ENCODE measurements at regions not wholly inside any gene's neighbourhood (a gene's known extent, or its start where the extent isn't known, plus 50 kb on each side); places are given as distances from the start of the nearest gene placed in this dataset.

DNA sequence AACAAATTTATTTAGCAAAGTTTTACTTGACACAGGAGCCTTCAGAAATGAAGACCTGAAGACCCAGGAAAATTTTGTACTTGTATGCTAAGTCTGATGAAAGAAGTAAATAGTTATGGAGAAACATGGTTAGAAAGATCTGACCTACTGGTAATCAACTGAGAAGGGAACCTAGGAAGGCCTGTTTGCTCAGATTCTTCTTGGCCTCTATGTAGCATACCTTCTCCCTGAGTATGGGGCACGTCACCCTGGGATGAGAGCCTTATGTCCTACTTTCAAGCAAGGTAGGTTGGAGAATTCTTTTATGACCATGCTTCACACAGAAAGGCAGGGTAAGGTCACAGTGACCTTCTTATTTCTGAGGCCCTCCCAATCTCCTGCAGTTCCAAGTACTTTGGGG, 178.6 kb upstream of the CREB1 start:
- Histone ChIP-seq H3K36me3 (ENCODE audit: control insufficient read depth, insufficient read depth, low read length) (no peaks in the 10 kb centered on the region), H3K27me3 (ENCODE audit: control insufficient read depth, insufficient read depth, low read length) (no peaks in the 10 kb centered on the region), H3K4me3 (ENCODE audit: low read depth, low read length) (no peak overlapping the region), H3K27ac (ENCODE audit: low read depth, low read length) (no peak overlapping the region), H3K9me3 (ENCODE audit: control insufficient read depth, insufficient read depth, low read length) (peaks cover 2% of the 10 kb centered on the region), H3K4me1 (ENCODE audit: control insufficient read depth, insufficient read depth, low read length) (peaks cover 7% of the 10 kb centered on the region)
- WGBS (ENCODE audit: insufficient coverage) = no CpG with 5 or more reads among the region's 1 CpG
- no peak for DNase-seq (ENCODE audit: low read depth in 4 of 6, low spot score in 6 of 6)

GRCh38 chr2:207352978-207353671, 176.6 kb upstream of the CREB1 start:
- no peak overlapping the region for H3K27ac ChIP-seq (ENCODE audit: low read depth, low read length)
- peak in 1 of 6 donors; percentile 63 for DNase-seq (ENCODE audit: low read depth in 4 of 6, low spot score in 6 of 6)

DNA sequence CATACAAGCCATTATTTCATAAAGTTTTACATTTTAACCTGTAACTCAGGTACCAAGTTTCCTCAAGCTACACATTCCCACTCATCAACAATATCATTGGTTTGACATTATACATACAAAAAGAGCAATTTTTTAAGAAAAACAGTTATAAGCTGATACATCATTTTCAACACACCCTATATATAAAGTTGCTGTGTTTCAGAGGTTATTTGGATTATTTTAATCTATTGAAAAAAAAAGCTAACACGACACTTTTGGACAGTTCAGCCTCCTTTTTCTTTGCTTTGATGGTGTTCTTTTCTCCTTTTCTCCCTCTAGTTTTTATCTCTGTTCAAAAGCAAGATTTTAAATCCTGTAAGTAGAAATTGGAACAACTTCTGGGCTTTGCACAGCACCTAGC, 175.9 kb upstream of the CREB1 start:
- WGBS (ENCODE audit: insufficient coverage) = no CpG with 5 or more reads among the region's 1 CpG
- Histone ChIP-seq H3K36me3 (ENCODE audit: control insufficient read depth, insufficient read depth, low read length) (no peaks in the 10 kb centered on the region), H3K4me3 (ENCODE audit: low read depth, low read length) (no peak overlapping the region), H3K27me3 (ENCODE audit: control insufficient read depth, insufficient read depth, low read length) (no peaks in the 10 kb centered on the region), H3K4me1 (ENCODE audit: control insufficient read depth, insufficient read depth, low read length) (peaks cover 7% of the 10 kb centered on the region), H3K27ac (ENCODE audit: low read depth, low read length) (no peak overlapping the region), H3K9me3 (ENCODE audit: control insufficient read depth, insufficient read depth, low read length) (no peaks in the 10 kb centered on the region)
- no peak for DNase-seq (ENCODE audit: low read depth in 4 of 6, low spot score in 6 of 6)

More at GRCh38 chr2:207352978-207353671, 176.6 kb upstream of the CREB1 start:
- peaks cover 7% of the 10 kb centered on the region for H3K4me1 ChIP-seq (ENCODE audit: control insufficient read depth, insufficient read depth, low read length)
- peaks cover under 1% of the 10 kb centered on the region for H3K9me3 ChIP-seq (ENCODE audit: control insufficient read depth, insufficient read depth, low read length)
- H3K27me3 ChIP-seq (ENCODE audit: control insufficient read depth, insufficient read depth, low read length) = no peaks in the 10 kb centered on the region
- H3K36me3 ChIP-seq (ENCODE audit: control insufficient read depth, insufficient read depth, low read length) = no peaks in the 10 kb centered on the region
- no peak overlapping the region for H3K4me3 ChIP-seq (ENCODE audit: low read depth, low read length)
- WGBS (ENCODE audit: insufficient coverage) = 50% methylated on average over 1 of the region's 9 CpGs

DNA sequence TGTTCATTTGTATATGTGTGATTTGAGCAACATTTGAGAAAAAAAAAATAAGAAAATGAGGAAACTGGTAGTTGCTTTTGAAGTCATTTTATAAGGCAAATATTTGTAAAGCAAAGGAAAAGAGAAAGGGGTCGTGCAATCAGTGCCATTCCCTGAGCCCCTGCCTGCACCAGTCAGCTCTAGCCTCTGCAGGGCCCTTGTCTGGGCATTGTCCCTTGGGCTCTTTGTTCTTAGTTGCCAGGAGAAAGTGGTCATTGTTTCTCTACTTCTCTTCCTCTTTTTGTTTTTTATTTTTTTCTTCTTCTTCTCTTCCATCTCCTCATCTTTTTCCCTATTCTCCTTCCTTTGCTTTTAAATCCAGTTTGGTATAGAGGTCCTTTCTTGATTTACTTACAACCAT, 175.3 kb upstream of the CREB1 start:
- H3K4me1 ChIP-seq (ENCODE audit: control insufficient read depth, insufficient read depth, low read length) = peaks cover 7% of the 10 kb centered on the region
- H3K4me3 ChIP-seq (ENCODE audit: low read depth, low read length) = no peak overlapping the region
- H3K27me3 ChIP-seq (ENCODE audit: control insufficient read depth, insufficient read depth, low read length) = no peaks in the 10 kb centered on the region
- DNase-seq (ENCODE audit: low read depth in 4 of 6, low spot score in 6 of 6) = no peak
- H3K36me3 ChIP-seq (ENCODE audit: control insufficient read depth, insufficient read depth, low read length) = no peaks in the 10 kb centered on the region
- no peaks in the 10 kb centered on the region for H3K9me3 ChIP-seq (ENCODE audit: control insufficient read depth, insufficient read depth, low read length)
- no CpG with 5 or more reads among the region's 1 CpG for WGBS (ENCODE audit: insufficient coverage)
- H3K27ac ChIP-seq (ENCODE audit: low read depth, low read length) = no peak overlapping the region

DNA sequence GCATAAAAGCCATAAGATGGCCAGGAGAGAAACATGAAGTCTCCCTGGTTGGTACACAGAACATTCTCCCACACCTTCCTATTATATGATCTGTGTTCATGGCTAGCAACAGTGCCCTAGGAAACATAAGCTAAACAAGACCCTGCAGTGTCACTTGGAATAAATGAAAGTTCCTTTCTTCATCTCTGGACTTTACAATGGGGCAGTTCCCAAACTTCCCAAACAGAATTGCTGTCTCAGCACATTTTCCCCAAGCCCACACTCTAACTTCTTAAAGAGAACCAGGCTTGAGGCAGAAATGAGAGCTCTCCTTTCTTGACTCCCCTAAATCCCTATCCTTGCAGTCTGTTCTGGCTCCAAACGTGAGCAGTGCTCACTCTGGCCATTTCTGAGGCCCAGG, 173.2 kb upstream of the CREB1 start:
- Histone ChIP-seq H3K27me3 (ENCODE audit: control insufficient read depth, insufficient read depth, low read length) (no peaks in the 10 kb centered on the region), H3K36me3 (ENCODE audit: control insufficient read depth, insufficient read depth, low read length) (no peaks in the 10 kb centered on the region), H3K27ac (ENCODE audit: low read depth, low read length) (no peak overlapping the region), H3K9me3 (ENCODE audit: control insufficient read depth, insufficient read depth, low read length) (no peaks in the 10 kb centered on the region), H3K4me3 (ENCODE audit: low read depth, low read length) (no peak overlapping the region), H3K4me1 (ENCODE audit: control insufficient read depth, insufficient read depth, low read length) (peaks cover 7% of the 10 kb centered on the region)
- no peak for DNase-seq (ENCODE audit: low read depth in 4 of 6, low spot score in 6 of 6)
- no CpG with 5 or more reads among the region's 1 CpG for WGBS (ENCODE audit: insufficient coverage)

- no peaks in the 10 kb centered on the region for H3K36me3 ChIP-seq (ENCODE audit: control insufficient read depth, insufficient read depth, low read length)
- H3K9me3 ChIP-seq (ENCODE audit: control insufficient read depth, insufficient read depth, low read length) = no peaks in the 10 kb centered on the region
- H3K27ac ChIP-seq (ENCODE audit: low read depth, low read length) = no peak overlapping the region
- no peaks in the 10 kb centered on the region for H3K27me3 ChIP-seq (ENCODE audit: control insufficient read depth, insufficient read depth, low read length)
- WGBS (ENCODE audit: insufficient coverage) = 78% methylated on average over 1 of the region's 2 CpGs
- DNase-seq (ENCODE audit: low read depth in 4 of 6, low spot score in 6 of 6) = no peak
- peaks cover 7% of the 10 kb centered on the region for H3K4me1 ChIP-seq (ENCODE audit: control insufficient read depth, insufficient read depth, low read length)
- H3K4me3 ChIP-seq (ENCODE audit: low read depth, low read length) = no peak overlapping the region
Observed at GRCh38 chr2:207357216-207357615, 172.5 kb upstream of the CREB1 start.

GRCh38 chr2:207362716-207363115, 167.0 kb upstream of the CREB1 start:
- DNase-seq (ENCODE audit: low read depth in 4 of 6, low spot score in 6 of 6) = no peak

GRCh38 chr2:207363761-207364290, 165.9 kb upstream of the CREB1 start:
- WGBS (ENCODE audit: insufficient coverage) = no CpG with 5 or more reads among the region's 1 CpG
- H3K27ac ChIP-seq (ENCODE audit: low read depth, low read length) = no peak overlapping the region
- no peaks in the 10 kb centered on the region for H3K4me1 ChIP-seq (ENCODE audit: control insufficient read depth, insufficient read depth, low read length)
- no peaks in the 10 kb centered on the region for H3K36me3 ChIP-seq (ENCODE audit: control insufficient read depth, insufficient read depth, low read length)
- no peak overlapping the region for H3K4me3 ChIP-seq (ENCODE audit: low read depth, low read length)
- no peaks in the 10 kb centered on the region for H3K27me3 ChIP-seq (ENCODE audit: control insufficient read depth, insufficient read depth, low read length)
- H3K9me3 ChIP-seq (ENCODE audit: control insufficient read depth, insufficient read depth, low read length) = no peaks in the 10 kb centered on the region
- peak in 1 of 6 donors; percentile 60 for DNase-seq (ENCODE audit: low read depth in 4 of 6, low spot score in 6 of 6)

More at GRCh38 chr2:207362716-207363115, 167.0 kb upstream of the CREB1 start:
- Histone ChIP-seq H3K9me3 (ENCODE audit: control insufficient read depth, insufficient read depth, low read length) (no peaks in the 10 kb centered on the region), H3K27me3 (ENCODE audit: control insufficient read depth, insufficient read depth, low read length) (no peaks in the 10 kb centered on the region), H3K27ac (ENCODE audit: low read depth, low read length) (no peak overlapping the region), H3K4me3 (ENCODE audit: low read depth, low read length) (no peak overlapping the region), H3K4me1 (ENCODE audit: control insufficient read depth, insufficient read depth, low read length) (no peaks in the 10 kb centered on the region), H3K36me3 (ENCODE audit: control insufficient read depth, insufficient read depth, low read length) (no peaks in the 10 kb centered on the region)
- no CpG with 5 or more reads among the region's 2 CpGs for WGBS (ENCODE audit: insufficient coverage)

GRCh38 chr2:207370646-207371045, 159.1 kb upstream of the CREB1 start:
- no peaks in the 10 kb centered on the region for H3K9me3 ChIP-seq (ENCODE audit: control insufficient read depth, insufficient read depth, low read length)
- no peak overlapping the region for H3K27ac ChIP-seq (ENCODE audit: low read depth, low read length)
- H3K36me3 ChIP-seq (ENCODE audit: control insufficient read depth, insufficient read depth, low read length) = no peaks in the 10 kb centered on the region
- H3K4me1 ChIP-seq (ENCODE audit: control insufficient read depth, insufficient read depth, low read length) = no peaks in the 10 kb centered on the region
- H3K4me3 ChIP-seq (ENCODE audit: low read depth, low read length) = no peak overlapping the region
- no peaks in the 10 kb centered on the region for H3K27me3 ChIP-seq (ENCODE audit: control insufficient read depth, insufficient read depth, low read length)
- WGBS (ENCODE audit: insufficient coverage) = 60% methylated on average over 1 of the region's 1 CpG
- no peak for DNase-seq (ENCODE audit: low read depth in 4 of 6, low spot score in 6 of 6)

- Histone ChIP-seq H3K4me3 (ENCODE audit: low read depth, low read length) (no peak overlapping the region), H3K27ac (ENCODE audit: low read depth, low read length) (no peak overlapping the region), H3K9me3 (ENCODE audit: control insufficient read depth, insufficient read depth, low read length) (no peaks in the 10 kb centered on the region), H3K27me3 (ENCODE audit: control insufficient read depth, insufficient read depth, low read length) (no peaks in the 10 kb centered on the region), H3K36me3 (ENCODE audit: control insufficient read depth, insufficient read depth, low read length) (no peaks in the 10 kb centered on the region), H3K4me1 (ENCODE audit: control insufficient read depth, insufficient read depth, low read length) (no peaks in the 10 kb centered on the region)
- DNase-seq (ENCODE audit: low read depth in 4 of 6, low spot score in 6 of 6) = no peak
Observed at GRCh38 chr2:207371877-207372276, 157.9 kb upstream of the CREB1 start.

All from spinal cord (tissue), 9 donors.